Stimulated activated CD4-positive, alpha-beta T cell treated with anti-CD3 and anti-CD28 coated beads, Interleukin-15, amount 100 ng/mL, for 24 hours (primary cell): ENCODE measurements at regions not wholly inside any gene's neighbourhood (a gene's known extent, or its start where the extent isn't known, plus 50 kb on each side); places are given as distances from the start of the nearest gene placed in this dataset.
"Not testable (repeated sequence)": the region's sequence is repeated elsewhere in the genome, so short reads cannot be mapped to it uniquely, and the experiment has no call there.

Source experiments
- DNase-seq: peaks from one replicate; pipeline ENCODE4 v3.0.0-alpha.2; 2020

DNA sequence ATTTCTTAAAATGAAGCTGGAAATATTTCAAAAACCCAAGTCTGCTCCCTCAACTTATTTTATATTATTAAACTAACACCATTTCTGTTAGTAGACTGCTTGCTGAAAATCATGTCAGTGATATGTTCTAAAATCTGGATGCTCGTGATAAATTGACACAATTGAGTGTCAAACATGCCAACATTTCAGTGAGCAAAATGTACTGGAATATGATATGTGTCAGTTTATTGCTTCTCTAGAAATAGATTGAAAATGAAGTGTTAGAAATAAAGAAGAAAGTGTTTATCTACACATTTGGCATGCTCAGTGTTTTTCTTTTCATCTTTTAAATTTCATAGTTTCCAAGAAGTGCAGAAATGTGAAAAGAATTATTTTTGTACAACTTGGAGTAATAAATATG, 624.6 kb downstream of the SI start:
- DNase-seq: no peak

DNA sequence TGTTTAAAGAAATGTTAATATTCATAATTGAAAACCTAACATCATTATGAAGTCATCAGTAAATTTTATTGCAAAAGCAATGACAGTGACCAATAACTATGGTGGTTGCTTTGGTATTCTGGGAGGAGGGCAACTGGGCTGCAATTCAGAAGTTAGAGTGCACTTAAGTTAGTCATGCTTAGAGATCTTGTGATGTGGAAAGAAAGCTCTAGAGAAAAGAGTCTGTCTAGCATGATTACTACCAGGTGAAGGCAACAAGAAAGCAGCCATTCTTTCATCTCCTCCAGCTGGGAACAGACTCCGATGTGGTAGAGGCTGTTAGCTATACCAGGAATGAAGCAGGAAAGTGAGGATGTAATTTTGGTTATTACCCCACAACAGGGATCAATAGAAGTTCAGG, 625.6 kb downstream of the SI start:
- no peak for DNase-seq

DNA sequence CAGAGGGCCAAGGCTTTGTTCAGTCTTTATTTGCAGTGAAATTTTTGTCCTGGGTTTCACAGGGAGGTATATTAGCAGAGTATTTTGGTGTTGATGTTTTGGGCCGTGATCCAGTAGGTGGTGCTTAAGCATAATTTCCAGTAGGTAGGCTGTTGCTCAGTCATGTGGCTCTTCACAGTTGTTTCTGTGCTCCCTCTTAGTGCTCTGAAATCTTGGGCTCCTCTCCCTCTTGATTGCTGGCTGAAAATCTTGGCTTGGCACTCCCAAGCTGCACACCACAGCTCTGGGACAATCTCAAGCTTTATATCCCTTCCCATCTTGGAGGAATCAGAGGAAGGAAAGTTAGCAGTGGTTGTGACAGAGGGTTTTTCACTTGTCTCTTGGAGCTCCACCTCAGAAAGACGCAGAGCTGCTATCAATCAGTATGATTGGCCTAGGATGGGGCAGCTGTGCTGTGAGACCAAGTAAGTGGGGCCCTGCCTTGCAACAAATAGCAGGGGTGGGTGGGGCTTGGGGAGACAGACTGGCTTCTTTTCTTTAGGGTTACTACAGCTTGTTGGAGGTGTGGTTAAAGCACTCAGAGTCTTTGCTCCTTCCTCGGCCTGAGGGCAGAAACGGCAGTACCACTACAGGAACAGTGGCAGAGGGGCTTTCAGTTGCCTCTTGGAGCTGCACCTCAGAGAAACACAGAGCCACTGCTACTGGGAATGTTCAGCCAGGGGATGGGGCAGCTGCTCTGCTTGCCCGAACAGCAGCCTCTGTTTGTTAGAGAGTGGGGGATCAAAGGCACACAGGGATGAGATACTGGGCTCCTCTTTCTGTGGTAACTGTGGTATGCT, 627.0 kb downstream of the SI start:
- DNase-seq: no peak

DNA sequence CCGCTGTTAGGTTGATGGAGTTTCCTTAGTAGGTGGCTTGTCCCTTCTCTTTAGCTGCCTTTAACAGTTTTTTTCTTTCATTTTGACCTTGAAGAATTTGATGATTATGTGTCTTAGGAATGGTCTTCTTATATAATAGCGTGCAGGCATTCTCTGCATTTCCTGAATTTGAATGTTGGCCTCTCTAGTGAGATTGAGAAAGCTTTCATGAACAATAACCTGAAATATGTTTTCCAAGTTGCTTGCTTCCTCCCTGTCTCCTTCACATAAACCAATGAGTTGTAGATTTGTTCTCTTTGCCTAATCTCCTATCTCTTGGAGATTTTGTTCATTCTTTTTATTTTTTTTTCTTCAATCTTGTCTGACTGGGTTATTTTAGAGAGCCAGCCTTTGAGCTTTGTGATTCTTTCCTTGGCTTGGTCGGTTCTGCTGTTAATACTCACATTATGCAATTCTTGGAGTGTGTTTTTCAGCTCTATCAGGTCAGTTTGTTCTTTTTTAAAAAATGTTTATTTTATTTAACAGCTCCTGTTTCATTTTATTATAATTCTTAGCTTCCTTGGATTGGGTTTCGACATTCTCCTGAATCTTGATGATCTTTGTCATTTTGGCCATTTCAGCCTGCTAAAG, 627.9 kb downstream of the SI start:
- no peak for DNase-seq

DNA sequence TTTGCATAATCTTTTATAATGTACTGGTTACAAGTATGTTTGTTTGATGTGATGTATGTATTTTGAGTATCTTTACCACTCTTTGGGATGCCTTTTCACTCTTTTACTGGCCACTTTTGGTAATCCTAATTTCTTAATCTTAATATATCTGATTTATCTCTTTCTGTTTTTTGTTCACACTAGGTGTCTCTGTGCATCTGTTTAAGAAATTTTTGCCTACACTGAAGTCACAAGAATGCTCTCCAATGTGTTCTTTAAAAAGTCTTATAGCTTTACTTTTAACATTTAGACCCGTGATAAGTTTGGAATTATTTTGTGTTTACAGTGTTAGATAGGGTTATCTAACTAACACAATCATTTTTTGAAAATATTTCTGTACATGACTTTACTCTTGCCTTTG, 659.1 kb downstream of the SI start:
- no peak for DNase-seq

DNA sequence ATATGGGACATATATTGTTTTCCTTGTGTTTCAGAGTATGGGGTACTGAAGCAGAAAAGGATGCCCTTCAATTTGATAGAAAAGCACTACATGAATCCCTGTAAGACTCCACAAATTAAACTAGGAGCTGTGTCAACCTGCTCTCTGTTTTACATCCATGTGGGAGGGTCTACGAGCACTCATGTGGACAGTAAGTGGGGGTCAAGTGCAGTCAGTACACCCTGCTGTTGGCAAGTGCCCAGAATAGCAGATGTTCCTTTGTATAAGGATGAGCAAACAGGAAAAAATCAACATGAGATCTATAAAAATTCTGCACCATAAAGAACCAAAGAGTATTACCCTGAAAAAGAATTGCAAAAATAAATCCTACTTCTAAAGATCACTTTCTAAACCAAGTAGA, 659.9 kb downstream of the SI start:
- DNase-seq: no peak

DNA sequence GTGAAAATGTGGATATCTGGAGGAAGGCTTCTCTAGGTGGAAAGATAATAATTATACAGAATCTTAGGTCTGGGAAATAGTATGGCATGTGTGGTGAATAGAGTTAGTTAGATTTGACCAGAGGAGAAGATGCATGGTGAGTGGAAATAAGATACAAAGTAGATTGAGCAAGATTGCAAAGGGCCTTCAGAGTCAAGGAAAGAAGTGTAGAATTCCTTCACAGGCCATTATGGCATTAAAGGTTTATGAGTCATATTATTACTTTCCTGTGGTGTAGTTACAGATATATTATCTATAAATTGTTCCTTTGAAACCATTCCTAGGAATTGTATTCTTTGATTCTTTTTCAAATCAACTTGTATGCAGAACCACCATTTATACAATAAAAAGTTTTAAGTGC, 660.3 kb downstream of the SI start:
- no peak for DNase-seq

DNA sequence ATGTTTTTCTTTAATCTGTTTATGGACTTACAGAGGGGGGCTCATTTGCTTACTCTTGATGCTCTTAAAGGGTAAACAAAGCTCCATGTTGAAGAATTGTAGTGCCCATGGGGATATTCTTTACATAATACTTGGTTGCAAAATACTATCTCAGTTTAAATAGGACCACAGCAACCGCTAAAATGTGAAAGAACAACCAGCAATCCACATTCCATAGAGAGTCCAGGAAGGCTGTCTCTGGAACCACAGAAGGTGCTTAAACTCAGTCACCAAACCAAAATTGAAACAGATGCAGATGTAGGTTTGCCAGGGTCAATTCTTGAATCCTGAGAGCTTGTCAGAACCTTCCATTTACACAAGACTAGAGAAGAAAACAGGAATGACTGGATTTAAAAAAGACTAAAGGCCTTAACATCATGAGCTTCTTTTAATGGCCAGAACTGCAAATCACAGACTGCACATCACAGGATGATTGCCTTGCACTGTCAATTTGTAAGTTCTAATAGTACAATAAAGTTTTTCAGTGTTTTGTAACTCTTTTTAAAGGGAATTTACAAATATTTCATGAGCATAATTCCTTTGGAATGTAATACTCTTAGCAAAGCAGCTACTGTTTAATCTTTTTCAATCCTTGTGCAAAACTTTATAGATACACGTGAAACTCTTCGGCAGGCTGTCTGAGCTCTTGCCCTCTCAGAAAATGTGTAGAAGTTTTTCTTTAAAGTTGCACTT, 661.6 kb downstream of the SI start:
- no peak for DNase-seq

DNA sequence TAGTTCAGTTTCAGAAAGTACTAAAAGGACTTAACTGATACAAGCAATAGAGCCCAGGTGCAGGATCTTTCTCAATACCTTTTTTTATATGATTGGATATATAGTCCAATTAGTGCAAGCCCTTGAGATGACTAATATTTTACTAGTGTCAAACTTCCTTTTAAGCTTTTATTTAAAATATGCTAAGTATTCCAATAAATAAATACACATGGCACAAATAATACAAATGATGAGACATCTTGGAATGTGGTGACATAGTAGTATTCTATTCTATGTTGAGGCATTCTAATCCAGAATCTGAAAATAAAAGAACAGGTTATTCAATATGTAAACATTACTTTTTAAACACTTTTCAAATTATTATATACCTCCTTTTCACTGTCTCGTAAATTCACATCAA, 670.0 kb downstream of the SI start:
- no peak for DNase-seq

DNA sequence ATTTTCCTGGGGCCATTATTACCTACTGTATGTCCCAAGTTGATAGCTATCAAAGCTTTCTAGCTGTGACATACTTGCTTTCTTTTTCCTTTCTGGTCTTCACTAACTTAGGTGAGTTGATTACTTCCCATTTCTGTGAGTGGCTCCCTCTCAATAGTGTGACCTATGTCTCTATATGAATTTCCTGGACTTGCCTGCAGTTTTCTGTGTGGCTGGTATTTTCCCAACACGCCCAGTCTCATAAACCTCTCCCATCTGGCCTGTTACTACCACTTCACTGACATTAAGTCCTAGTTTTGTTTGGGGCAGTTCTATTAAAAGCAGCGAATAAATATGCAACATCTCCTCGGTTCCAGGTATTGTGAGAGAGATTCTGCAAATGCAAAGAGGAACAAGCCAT, 671.2 kb downstream of the SI start:
- no peak for DNase-seq

DNA sequence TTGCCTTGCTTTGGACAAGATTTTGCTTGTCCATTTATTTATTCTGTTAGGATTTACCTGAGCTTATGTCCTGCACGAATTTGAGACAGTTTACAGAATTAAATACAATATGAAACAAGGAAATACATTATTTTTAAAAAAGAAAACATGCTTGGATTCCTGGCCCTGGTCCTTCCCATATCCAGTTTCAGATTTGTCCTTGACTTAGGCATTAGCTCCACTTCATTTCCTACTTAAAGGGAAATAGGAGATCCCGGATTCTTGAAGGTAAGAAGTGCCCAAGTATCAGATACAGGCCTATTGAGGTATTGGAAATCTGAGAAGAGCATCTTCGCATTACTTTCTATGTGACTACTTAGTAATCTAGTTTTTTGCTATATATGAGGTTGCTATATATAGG, 672.0 kb downstream of the SI start:
- DNase-seq: no peak

DNA sequence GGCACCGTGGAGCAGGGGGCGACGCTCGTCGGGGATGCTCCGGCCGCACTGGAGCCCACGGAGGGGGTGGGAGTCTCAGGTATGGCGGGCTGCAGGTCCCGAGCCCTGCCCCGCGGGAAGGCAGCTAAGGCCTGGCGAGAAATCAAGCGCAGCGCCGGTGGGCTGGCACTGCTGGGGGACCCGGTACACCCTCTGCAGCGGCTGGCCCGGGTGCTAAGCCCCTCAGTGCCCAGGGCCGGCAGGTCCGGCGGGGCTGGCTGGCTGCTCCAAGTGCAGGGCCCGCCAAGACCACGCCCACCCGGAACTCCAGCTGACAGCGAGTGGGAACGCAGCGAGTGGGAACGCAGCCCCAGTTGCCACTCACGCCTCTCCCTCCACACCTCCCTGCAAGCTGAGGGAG, 676.4 kb downstream of the SI start:
- no peak for DNase-seq

DNA sequence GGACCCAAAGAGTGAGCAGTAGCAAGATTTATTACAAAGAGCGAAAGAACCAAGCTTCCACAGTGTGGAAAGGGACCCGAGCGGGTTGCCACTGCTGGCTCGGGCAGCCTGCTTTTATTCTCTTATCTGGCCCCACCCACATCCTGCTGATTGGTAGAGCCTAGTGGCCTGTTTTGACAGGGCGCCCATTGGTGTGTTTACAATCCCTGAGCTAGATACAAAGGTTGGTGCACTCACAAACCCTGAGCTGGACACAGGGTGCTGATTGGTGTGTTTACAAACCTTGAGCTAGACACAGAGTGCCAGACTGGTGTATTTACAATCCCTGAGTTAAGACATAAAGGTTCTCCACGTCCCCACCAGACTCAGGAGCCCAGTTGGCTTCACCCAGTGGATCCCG, 676.9 kb downstream of the SI start:
- DNase-seq: not testable (repeated sequence)

DNA sequence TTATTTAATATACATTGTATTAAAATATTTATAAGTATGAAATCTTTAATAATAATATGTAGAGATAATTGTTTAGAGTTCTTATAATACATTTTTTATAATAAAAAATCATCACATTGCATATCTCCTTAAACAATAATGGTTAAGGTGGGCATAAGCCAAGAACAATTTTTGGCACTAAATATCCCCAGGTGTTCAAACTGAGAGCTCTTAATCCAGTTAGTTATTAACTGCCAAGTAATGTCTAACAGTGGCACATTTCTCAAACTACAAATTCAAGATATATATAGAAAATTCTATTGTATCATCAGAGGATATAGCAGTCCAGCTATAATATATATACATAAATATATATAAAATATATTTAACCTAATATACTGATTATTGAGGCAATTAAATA, 680.8 kb downstream of the SI start:
- DNase-seq: no peak

DNA sequence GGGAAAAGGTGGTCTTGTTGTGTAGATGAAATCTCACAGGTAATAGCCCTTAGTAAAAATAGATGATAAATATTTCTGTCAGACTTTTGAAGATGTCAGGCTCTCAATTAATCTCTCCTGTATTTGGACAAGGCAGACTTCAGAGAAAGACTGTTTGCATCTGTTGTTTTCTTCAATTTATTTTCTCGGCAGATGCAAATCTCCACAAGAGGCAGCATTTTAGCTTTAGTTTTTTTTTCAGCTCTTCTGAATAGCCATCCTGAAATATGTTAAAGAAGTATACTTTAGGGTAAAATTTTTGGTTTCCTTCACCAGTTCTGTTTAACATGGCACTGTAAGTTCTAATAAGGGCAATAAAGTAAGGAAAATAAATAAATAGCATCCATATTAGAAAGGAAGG, 685.1 kb downstream of the SI start:
- no peak for DNase-seq

DNA sequence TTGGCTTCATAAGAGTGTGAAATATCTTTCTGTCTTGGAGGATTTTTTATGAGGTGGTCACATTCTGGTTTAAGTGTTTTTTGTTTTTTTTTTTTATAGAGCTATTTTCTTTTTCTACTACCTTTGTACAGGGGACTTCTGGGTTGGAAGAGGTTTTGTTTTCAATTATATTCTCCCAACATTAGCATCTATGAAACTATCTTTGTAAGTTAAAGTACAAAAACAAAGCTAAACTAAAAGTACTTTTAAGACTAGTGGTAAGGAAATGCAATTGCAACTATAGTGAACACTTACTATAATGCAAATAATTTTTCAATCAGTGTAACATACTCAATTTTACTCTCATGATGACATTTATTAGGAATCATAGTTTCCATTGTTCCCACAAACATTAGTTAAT, 688.2 kb downstream of the SI start:
- DNase-seq: no peak

DNA sequence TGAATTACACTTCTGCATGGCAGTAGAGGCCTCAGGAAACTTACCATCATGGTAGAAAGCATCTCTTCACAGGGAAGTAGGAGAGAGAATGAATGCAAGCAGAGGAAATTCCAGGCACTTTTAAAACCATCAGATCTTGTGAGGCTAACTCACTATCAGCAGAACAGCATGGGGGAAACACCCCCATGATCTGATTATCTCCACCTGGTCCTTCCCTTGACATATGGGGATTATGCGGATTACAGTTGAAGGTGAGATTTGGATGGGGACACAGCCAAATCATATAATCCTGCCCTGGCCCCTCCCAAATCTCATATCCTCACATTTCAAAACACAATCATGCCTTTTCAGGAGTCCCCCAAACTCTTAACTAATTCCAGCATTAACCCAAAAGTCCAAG, 691.1 kb downstream of the SI start:
- no peak for DNase-seq

DNA sequence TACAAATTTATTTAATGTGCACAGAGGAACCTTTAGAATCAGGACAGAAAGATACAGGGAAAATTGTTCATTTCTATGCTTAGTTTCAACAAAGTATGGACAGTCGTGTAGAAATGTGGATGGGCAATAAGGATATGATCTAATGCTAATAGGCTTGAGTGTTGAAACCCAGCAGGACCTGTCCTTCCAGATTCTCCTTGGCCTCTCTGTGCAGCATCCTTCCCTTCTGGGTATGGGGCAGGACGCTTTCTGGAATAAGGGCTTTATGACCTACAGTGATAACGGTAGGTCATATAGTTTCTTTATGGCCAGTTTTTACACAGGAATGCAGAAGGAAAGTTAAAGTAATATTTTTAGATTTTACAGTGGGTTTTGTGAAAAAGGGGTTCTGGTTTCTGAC, 698.1 kb downstream of the SI start:
- no peak for DNase-seq

DNA sequence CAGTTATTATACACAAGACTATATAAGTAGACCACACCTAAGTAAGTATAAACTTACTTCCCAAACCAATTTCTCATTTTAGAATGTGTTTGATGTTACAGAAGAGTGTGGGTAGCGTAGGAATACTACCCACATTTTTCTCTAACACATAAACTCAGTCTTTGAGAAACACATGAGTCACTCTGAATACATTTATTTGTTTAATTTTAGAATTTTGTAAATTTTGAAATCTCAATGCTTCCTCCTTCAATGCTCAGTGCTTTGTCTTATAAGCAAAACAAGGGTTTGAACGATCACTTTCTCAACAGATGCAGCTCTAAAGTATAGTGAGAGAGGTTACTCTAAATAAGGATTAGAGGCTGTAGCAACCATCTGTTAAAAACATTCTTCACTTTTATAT, 700.8 kb downstream of the SI start:
- no peak for DNase-seq

DNA sequence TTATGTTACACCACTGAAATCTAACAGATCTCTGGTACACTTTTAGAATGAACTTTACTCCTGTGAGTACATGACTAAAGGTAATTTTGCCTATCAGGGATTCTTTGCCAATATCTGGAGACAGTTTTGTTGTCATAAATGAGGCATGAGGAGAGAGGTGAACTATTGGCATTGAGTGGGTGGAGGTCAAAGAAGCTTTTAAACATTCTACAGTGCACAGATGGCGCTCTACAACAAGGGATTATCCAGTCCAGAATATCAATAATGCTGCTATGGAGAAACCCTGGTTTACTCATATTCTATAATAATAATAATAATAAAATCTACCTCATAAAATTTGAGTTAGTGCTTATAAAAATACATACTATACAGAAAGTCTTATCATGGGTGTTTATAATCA, 702.3 kb downstream of the SI start:
- no peak for DNase-seq

DNA sequence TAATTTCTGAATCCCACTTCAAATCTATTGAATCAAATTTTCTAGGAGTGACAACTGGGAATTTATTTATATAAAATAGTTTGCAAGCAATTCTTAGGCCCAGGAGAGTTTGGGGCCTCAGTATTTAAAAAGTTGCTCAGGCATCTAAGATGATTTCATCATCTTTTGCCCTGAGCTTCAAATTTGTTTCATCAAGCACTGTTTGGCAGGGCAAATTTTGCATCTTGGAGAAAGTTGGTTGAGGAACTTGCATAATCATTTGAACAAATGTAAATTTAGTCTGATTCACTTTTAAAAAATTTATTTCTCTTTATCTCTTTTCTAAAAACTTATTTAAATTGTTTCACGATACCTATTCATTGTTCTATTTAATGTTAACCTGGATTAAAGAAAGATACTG, 702.8 kb downstream of the SI start:
- no peak for DNase-seq

DNA sequence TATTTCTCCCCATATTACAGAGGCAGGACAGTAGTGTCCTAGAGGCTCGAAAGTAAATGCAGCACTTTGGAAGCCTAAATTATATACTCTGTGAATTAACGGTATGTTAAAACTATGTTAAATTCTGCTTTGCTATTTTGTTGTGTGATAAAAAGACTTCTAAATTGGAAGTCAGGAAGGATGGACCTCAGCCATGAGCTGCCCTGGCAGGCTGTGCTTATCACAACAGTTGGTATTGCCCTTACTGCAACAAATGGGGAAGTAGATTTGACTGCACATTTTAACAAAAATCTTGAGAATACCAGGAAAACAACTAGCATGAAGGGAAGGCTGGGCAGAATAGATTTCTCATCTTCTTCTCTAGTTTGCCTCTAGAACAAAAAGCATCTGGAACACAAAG, 706.6 kb downstream of the SI start:
- DNase-seq: no peak

DNA sequence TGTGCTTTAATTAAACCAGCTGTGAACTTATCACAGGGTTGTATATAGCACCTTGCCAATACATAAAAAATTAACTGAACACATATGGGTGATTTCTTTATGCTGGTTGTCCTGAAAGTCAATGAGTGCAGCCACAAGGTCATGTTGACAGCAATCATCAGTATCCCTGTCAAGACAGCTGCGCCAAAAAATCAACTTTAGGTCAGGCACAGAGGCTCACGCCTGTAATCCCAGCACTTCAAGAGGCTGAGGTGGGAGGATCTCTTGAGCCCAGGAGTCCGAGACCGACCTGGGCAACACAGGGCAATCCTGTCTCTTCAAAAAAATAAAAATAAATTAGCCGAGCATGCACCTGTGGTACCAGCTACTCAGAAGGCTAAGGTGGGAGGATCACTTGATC, 707.3 kb downstream of the SI start:
- DNase-seq: no peak

DNA sequence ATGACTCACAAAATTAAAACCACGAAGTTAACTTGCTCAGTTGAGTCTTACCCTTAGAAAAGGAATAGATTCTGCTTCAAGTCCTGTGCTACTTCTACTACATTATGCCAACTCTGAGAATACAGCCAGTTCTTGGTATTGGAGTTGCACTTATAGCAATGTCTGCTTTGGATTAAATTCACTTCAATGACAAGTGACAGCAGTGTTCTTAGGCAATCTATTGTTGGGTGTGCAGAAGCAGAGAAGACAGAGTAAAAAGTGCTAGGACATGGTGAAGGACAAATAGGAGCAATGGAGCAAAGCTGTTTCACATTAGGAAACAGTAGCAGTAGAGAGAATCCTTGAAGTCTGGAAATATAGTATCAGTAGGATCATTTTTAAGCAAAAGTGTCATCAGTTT, 713.1 kb downstream of the SI start:
- DNase-seq: no peak
